ENCODE measurements at regions not wholly inside any gene's neighbourhood (a gene's known extent, or its start where the extent isn't known, plus 50 kb on each side); places are given as distances from the start of the nearest gene placed in this dataset.

DNA sequence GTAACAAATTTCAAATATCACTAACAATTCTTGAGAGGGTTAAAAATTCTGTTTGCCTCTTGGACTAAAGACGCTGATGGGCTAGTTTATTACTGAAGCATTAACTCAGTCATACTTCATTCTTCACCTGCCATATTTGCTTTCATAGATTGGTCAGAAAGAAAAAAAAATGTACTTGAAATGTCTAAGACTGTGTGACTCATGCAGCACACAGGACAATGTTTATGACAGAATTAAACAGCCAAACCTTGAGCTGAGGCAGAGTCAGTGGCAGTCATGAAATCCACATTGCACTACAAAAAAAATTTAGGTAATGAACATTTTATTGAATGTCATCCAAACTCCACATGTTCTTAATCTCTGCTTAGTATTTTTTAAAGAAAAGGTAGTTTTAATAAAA, 135.6 kb downstream of the PRR20E start:
- WGBS (ENCODE audit: insufficient coverage): no CpG with 5 or more reads among the region's 1 CpG
- Histone ChIP-seq H3K4me1 (ENCODE audit: control insufficient read depth in 2 of 2, insufficient read depth in 2 of 2, low read length in 2 of 2) (no peaks in the 10 kb centered on the region), H3K36me3 (replicated peaks in 1 of 2; ENCODE audit: control extremely low read depth in 1 of 2, control insufficient read depth in 1 of 2, extremely low read depth in 1 of 2, insufficient read depth in 2 of 2, low read length in 1 of 2) (no peaks in the 10 kb centered on the region), H4K20me1 (ENCODE audit: control insufficient read depth, insufficient read depth, low read length, poor library complexity, severe bottlenecking) (no peaks in the 10 kb centered on the region), H3K4me3 (ENCODE audit: control extremely low read depth in 1 of 5, extremely low read depth in 1 of 5, insufficient read depth in 1 of 5, low read depth in 2 of 5, low read length in 4 of 5) (no peak overlapping the region), H3K27ac (ENCODE audit: low read length in 2 of 2) (no peak overlapping the region), H3K27me3 (replicated peaks in 1 of 4; ENCODE audit: control extremely low read depth in 1 of 4, control insufficient read depth in 3 of 4, insufficient read depth in 4 of 4, low read length in 3 of 4) (no peaks in the 10 kb centered on the region), H3K9ac (ENCODE audit: low read length) (no peak overlapping the region), H3K9me3 (ENCODE audit: control extremely low read depth in 1 of 3, control insufficient read depth in 2 of 3, insufficient read depth in 1 of 3, low read length in 2 of 3) (no peaks in the 10 kb centered on the region), H3K4me2 (replicated peaks; ENCODE audit: low read depth, low read length, poor library complexity, severe bottlenecking) (no peak overlapping the region), H2AFZ (ENCODE audit: insufficient read depth, low read depth, low read length, poor library complexity, severe bottlenecking) (no peak overlapping the region), H3K79me2 (ENCODE audit: control insufficient read depth, insufficient read depth, low read length) (no peaks in the 10 kb centered on the region)
- POLR2A ChIA-PET: no interaction called here
- Mint-ChIP-seq H3K4me3 (no peak overlapping the region), H3K27me3 (no peaks in the 10 kb centered on the region), H3K4me1 (no peaks in the 10 kb centered on the region), H3K27ac (no peak overlapping the region), H3K9me3 (ENCODE audit: insufficient read depth) (peaks cover 3% of the 10 kb centered on the region)
- DNase-seq (no peak), ATAC-seq (ENCODE audit: low read depth) (no peak)
- CTCF ChIA-PET: no interaction called here
- TF ChIP-seq, protein P1, sequence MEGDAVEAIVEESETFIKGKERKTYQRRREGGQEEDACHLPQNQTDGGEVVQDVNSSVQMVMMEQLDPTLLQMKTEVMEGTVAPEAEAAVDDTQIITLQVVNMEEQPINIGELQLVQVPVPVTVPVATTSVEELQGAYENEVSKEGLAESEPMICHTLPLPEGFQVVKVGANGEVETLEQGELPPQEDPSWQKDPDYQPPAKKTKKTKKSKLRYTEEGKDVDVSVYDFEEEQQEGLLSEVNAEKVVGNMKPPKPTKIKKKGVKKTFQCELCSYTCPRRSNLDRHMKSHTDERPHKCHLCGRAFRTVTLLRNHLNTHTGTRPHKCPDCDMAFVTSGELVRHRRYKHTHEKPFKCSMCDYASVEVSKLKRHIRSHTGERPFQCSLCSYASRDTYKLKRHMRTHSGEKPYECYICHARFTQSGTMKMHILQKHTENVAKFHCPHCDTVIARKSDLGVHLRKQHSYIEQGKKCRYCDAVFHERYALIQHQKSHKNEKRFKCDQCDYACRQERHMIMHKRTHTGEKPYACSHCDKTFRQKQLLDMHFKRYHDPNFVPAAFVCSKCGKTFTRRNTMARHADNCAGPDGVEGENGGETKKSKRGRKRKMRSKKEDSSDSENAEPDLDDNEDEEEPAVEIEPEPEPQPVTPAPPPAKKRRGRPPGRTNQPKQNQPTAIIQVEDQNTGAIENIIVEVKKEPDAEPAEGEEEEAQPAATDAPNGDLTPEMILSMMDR (IDR thresholded peaks at IDR 0.05): no peak
- TF ChIP-seq EZH2 (IDR thresholded peaks at IDR 0.05; ENCODE audit: borderline replicate concordance, insufficient read depth, low read depth, low read length, poor library complexity, severe bottlenecking): no peak
- intact Hi-C loops (cut with micrococcal nuclease): no loop called here

DNA sequence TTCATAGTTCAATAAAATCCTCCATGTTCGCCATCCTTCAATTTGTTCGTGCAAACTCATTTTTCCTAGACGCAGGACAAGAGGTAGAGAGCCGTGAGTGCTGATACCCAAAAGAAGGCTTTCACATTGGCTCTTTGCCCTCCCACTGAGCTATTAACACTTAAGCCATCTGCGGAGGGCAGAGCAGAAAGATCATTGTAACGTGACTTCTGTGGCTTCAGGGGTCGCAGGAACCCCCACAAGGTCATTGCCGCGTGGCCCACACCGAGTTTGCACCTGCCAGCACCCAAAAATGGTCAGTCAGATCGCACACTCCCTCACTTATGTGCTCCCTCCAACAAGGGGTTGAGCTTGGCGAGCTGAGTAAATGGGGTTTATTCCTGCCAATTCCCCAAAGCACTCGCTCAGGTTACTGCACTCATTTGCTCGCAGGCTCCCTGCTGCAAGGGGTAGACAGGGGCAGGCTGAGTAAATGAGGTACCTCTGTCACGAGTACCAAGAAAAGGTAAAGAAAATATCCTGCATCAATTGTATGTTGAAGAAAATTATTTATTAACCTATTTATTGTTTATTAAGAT, 144.1 kb downstream of the PRR20E start:
- Histone ChIP-seq H3K36me3 (replicated peaks in 1 of 2; ENCODE audit: control extremely low read depth in 1 of 2, control insufficient read depth in 1 of 2, extremely low read depth in 1 of 2, insufficient read depth in 2 of 2, low read length in 1 of 2) (no peaks in the 10 kb centered on the region), H3K27ac (ENCODE audit: low read length in 2 of 2) (no peak overlapping the region), H3K4me2 (replicated peaks; ENCODE audit: low read depth, low read length, poor library complexity, severe bottlenecking) (no peak overlapping the region), H3K4me1 (ENCODE audit: control insufficient read depth in 2 of 2, insufficient read depth in 2 of 2, low read length in 2 of 2) (no peaks in the 10 kb centered on the region), H2AFZ (ENCODE audit: insufficient read depth, low read depth, low read length, poor library complexity, severe bottlenecking) (no peak overlapping the region), H3K79me2 (ENCODE audit: control insufficient read depth, insufficient read depth, low read length) (no peaks in the 10 kb centered on the region), H3K9ac (ENCODE audit: low read length) (no peak overlapping the region), H3K27me3 (replicated peaks in 1 of 4; ENCODE audit: control extremely low read depth in 1 of 4, control insufficient read depth in 3 of 4, insufficient read depth in 4 of 4, low read length in 3 of 4) (no peaks in the 10 kb centered on the region), H3K4me3 (ENCODE audit: control extremely low read depth in 1 of 5, extremely low read depth in 1 of 5, insufficient read depth in 1 of 5, low read depth in 2 of 5, low read length in 4 of 5) (no peak overlapping the region), H4K20me1 (ENCODE audit: control insufficient read depth, insufficient read depth, low read length, poor library complexity, severe bottlenecking) (no peaks in the 10 kb centered on the region), H3K9me3 (ENCODE audit: control extremely low read depth in 1 of 3, control insufficient read depth in 2 of 3, insufficient read depth in 1 of 3, low read length in 2 of 3) (peaks cover 0 to 5% (median 0%) of the 10 kb centered on the region in 3 donors)
- H3K4me3 Mint-ChIP-seq: no peak overlapping the region
- TF ChIP-seq, protein P1 (IDR thresholded peaks at IDR 0.05): no peak
- no peak for TF ChIP-seq EZH2 (IDR thresholded peaks at IDR 0.05; ENCODE audit: borderline replicate concordance, insufficient read depth, low read depth, low read length, poor library complexity, severe bottlenecking)
- 81% methylated on average over 10 of the region's 15 CpGs for WGBS (ENCODE audit: insufficient coverage)
- H3K4me1 Mint-ChIP-seq: no peaks in the 10 kb centered on the region
- H3K9me3 Mint-ChIP-seq (ENCODE audit: insufficient read depth): no peaks in the 10 kb centered on the region
- ATAC-seq (ENCODE audit: low read depth) (no peak), DNase-seq (no peak)
- ChIA-PET POLR2A (no interaction called here), CTCF (no interaction called here)
- H3K27ac Mint-ChIP-seq: no peak overlapping the region
- intact Hi-C loops (cut with micrococcal nuclease): no loop called here
- H3K27me3 Mint-ChIP-seq: no peaks in the 10 kb centered on the region

All from B cell (primary cell).